Ishikawa (cell line): ENCODE measurements at regions not wholly inside any gene's neighbourhood (a gene's known extent, or its start where the extent isn't known, plus 50 kb on each side); places are given as distances from the start of the nearest gene placed in this dataset.

Experiments used
- CEBPB ChIP-seq: IDR thresholded peaks from 2 replicates; pipeline ENCODE4 v1.6.1; 2012
- CREB1 ChIP-seq: IDR thresholded peaks from 2 replicates; pipeline ENCODE4 v1.6.1; 2012; ENCODE audit warnings: low read depth
- EGR1 ChIP-seq: IDR thresholded peaks from 2 replicates; pipeline ENCODE4 v1.6.1; 2012
- EP300 ChIP-seq: IDR thresholded peaks from 2 replicates; pipeline ENCODE4 v1.6.1; 2012; ENCODE audit warnings: borderline replicate concordance
- FOXM1 ChIP-seq: IDR thresholded peaks from 2 replicates; pipeline ENCODE4 v1.6.1; 2012; ENCODE audit warnings: low read depth, borderline replicate concordance
- MAX ChIP-seq: IDR thresholded peaks from 2 replicates; pipeline ENCODE4 v1.6.1; 2012
- NFIC ChIP-seq: IDR thresholded peaks from 2 replicates; pipeline ENCODE4 v1.6.1; 2012
- RAD21 ChIP-seq: IDR thresholded peaks from 2 replicates; pipeline ENCODE4 v1.6.1; 2012; ENCODE audit warnings: low read depth
- TAF1 ChIP-seq: IDR thresholded peaks from 2 replicates; pipeline ENCODE4 v1.6.1; 2012; ENCODE audit warnings: low read depth, mild to moderate bottlenecking
- TCF12 ChIP-seq: IDR thresholded peaks from 2 replicates; pipeline ENCODE4 v1.6.1; 2012; ENCODE audit warnings: low read depth
- TEAD4 ChIP-seq: IDR thresholded peaks from 2 replicates; pipeline ENCODE4 v1.6.1; 2012
- YY1 ChIP-seq: IDR thresholded peaks from 2 replicates; pipeline ENCODE4 v1.6.1; 2012; ENCODE audit warnings: low read depth
- ZBTB7A ChIP-seq: IDR thresholded peaks from 2 replicates; pipeline ENCODE4 v1.6.1; 2012; ENCODE audit warnings: low read depth
- TF ChIP-seq, protein P1 (sequence below): IDR thresholded peaks from 2 replicates; pipeline ENCODE4 v1.6.1; 2012
- TF ChIP-seq, protein P2 (sequence below): IDR thresholded peaks from 2 replicates; pipeline ENCODE4 v1.6.1; 2012; ENCODE audit warnings: low read depth, mild to moderate bottlenecking

- no peak for TF ChIP-seq MAX
- no peak for TF ChIP-seq NFIC
- TF ChIP-seq CREB1: no peak
- no peak for TF ChIP-seq TEAD4
- no peak for TF ChIP-seq ZBTB7A
- TF ChIP-seq EP300: no peak
- TF ChIP-seq TAF1: no peak
- TF ChIP-seq YY1: no peak
- no peak for TF ChIP-seq CEBPB
- TF ChIP-seq RAD21: no peak
- TF ChIP-seq EGR1: no peak
- TF ChIP-seq TCF12: no peak
- TF ChIP-seq, protein P1, sequence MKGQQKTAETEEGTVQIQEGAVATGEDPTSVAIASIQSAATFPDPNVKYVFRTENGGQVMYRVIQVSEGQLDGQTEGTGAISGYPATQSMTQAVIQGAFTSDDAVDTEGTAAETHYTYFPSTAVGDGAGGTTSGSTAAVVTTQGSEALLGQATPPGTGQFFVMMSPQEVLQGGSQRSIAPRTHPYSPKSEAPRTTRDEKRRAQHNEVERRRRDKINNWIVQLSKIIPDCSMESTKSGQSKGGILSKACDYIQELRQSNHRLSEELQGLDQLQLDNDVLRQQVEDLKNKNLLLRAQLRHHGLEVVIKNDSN: no peak
These were observed 295.7 kb upstream of the SOX14 start for GRCh38 chr3:137468446-137468845.

DNA sequence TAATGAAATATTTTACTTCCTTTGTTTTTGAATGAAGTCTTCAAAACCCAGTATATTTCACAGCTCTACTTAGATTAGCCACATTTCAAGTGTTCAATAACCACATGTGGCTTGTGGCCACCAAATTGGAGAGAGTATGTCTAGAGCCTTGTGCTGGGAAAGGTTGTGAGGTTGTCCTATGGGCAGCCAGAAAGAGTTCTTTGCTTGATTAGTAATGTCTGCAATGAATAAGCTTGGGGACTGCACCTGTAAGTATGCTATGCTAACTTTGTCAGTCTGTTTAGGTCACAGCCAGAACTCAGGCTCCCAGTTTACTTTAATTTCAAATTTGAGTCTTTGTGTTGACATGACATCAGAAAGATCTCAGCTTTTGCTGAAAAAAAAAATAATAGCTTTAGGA lies 294.9 kb upstream of the SOX14 start:
- TF ChIP-seq YY1 (no peak), CREB1 (no peak), TAF1 (no peak), TEAD4 (no peak), FOXM1 (no peak), MAX (no peak), NFIC (no peak), EP300 (no peak), CEBPB (no peak), RAD21 (no peak), TCF12 (no peak), ZBTB7A (no peak), EGR1 (no peak)
- TF ChIP-seq, protein P1: no peak
- TF ChIP-seq, protein P2, sequence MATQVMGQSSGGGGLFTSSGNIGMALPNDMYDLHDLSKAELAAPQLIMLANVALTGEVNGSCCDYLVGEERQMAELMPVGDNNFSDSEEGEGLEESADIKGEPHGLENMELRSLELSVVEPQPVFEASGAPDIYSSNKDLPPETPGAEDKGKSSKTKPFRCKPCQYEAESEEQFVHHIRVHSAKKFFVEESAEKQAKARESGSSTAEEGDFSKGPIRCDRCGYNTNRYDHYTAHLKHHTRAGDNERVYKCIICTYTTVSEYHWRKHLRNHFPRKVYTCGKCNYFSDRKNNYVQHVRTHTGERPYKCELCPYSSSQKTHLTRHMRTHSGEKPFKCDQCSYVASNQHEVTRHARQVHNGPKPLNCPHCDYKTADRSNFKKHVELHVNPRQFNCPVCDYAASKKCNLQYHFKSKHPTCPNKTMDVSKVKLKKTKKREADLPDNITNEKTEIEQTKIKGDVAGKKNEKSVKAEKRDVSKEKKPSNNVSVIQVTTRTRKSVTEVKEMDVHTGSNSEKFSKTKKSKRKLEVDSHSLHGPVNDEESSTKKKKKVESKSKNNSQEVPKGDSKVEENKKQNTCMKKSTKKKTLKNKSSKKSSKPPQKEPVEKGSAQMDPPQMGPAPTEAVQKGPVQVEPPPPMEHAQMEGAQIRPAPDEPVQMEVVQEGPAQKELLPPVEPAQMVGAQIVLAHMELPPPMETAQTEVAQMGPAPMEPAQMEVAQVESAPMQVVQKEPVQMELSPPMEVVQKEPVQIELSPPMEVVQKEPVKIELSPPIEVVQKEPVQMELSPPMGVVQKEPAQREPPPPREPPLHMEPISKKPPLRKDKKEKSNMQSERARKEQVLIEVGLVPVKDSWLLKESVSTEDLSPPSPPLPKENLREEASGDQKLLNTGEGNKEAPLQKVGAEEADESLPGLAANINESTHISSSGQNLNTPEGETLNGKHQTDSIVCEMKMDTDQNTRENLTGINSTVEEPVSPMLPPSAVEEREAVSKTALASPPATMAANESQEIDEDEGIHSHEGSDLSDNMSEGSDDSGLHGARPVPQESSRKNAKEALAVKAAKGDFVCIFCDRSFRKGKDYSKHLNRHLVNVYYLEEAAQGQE: no peak

DNA sequence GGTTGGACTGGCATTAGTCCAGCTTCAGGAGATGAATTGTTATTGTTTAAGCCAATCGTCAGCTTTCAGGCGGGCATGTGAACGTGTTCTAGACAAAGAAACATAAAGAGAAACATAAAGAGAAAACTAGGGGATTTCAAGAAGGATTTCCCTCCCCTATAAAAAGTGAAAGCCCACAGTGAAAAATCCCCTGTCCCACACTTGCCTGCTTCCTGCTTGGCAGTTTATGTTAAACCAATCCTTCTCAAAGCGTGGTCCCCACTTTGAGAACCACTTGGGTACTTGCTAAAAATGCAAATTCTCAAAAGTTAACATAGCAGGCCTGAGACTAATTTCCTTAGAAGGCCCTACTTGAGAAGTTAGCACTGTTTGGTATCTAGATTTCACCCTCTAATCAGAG lies 293.0 kb upstream of the SOX14 start:
- TF ChIP-seq ZBTB7A (no peak), FOXM1 (no peak), TAF1 (no peak), CREB1 (no peak), NFIC (no peak), RAD21 (no peak), TEAD4 (no peak), YY1 (no peak), EP300 (no peak)
- TF ChIP-seq, protein P2: no peak
- TF ChIP-seq, protein P1: no peak

- no peak for TF ChIP-seq CREB1
- no peak for TF ChIP-seq MAX
- TF ChIP-seq, protein P2: no peak
- no peak for TF ChIP-seq YY1
- no peak for TF ChIP-seq CEBPB
- TF ChIP-seq TAF1: no peak
- TF ChIP-seq TCF12: no peak
- TF ChIP-seq RAD21: no peak
- TF ChIP-seq FOXM1: no peak
- no peak for TF ChIP-seq TEAD4
- TF ChIP-seq, protein P1: no peak
- TF ChIP-seq EP300: no peak
- TF ChIP-seq EGR1: no peak
- TF ChIP-seq NFIC: no peak
- TF ChIP-seq ZBTB7A: no peak
These were observed 292.4 kb upstream of the SOX14 start for GRCh38 chr3:137471558-137472204.
